PC-9 (cell line): ENCODE measurements at regions not wholly inside any gene's neighbourhood (a gene's known extent, or its start where the extent isn't known, plus 50 kb on each side); places are given as distances from the start of the nearest gene placed in this dataset.

ENCODE experiments used
- BruUV-seq: library from RNA; stranded (reverse); fragments of 400-500 nt; replicated peaks from 2 replicates; lab custom pipeline; 2021; lab: Mats Ljungman, UMichigan
- CTCF ChIA-PET: fragments of 300-600 bp; sonication (Branson Sonifier 250); formaldehyde crosslinking; loops from one replicate; lab custom pipeline; 2022; ENCODE audit warnings: antibody characterized with exemption; lab: Charles Lee
- POLR2A ChIA-PET: fragments of 300-600 bp; sonication (Branson Sonifier 250); formaldehyde crosslinking; loops from one replicate; lab custom pipeline; 2022; ENCODE audit warnings: antibody characterized with exemption; ENCODE audit not compliant: unreplicated experiment; lab: Charles Lee
- DNase-seq, 2 experiments: peaks; one replicate each; pipeline versions ENCODE4 v3.0.0 to v3.0.0-alpha.2; 2015 to 2022; ENCODE audit warnings: mixed read lengths in 1 of 2
- H2AFZ ChIP-seq: fragments of 200-600 bp; sonication (generic); 2 replicates; pipeline ENCODE4 v1.8.1; 2017; ENCODE audit warnings: antibody characterized with exemption
- H3F3A ChIP-seq: fragments of 200-600 bp; sonication (generic); 2 replicates; pipeline ENCODE4 v1.8.1; 2017; ENCODE audit warnings: antibody characterized with exemption, mild to moderate bottlenecking, low read depth; ENCODE audit not compliant: insufficient read depth
- H3K27ac ChIP-seq: fragments of 200-600 bp; sonication (generic); 2 replicates; pipeline ENCODE4 v1.6.1; 2016; ENCODE audit warnings: mixed run types
- H3K27me3 ChIP-seq: fragments of 200-600 bp; sonication (generic); 2 replicates; pipeline ENCODE4 v1.6.1; 2016; ENCODE audit warnings: low read depth, mixed run types; ENCODE audit not compliant: insufficient read depth
- H3K36me3 ChIP-seq: fragments of 200-600 bp; sonication (generic); 2 replicates; pipeline ENCODE4 v1.6.1; 2016; ENCODE audit warnings: low read depth, mixed run types
- H3K4me1 ChIP-seq: fragments of 200-600 bp; sonication (generic); replicated peaks from 2 replicates; pipeline ENCODE4 v1.6.1; 2016; ENCODE audit warnings: mixed run types; ENCODE audit not compliant: insufficient read depth
- H3K4me2 ChIP-seq: fragments of 200-600 bp; sonication (generic); 2 replicates; pipeline ENCODE4 v1.6.1; 2017; ENCODE audit warnings: mixed run types
- H3K4me3 ChIP-seq: fragments of 200-600 bp; sonication (generic); 2 replicates; pipeline ENCODE4 v1.6.1; 2016; ENCODE audit warnings: mixed run types
- H3K79me2 ChIP-seq: fragments of 200-600 bp; sonication (generic); 2 replicates; pipeline ENCODE4 v1.6.1; 2017; ENCODE audit warnings: low read depth, mixed run types
- H3K9me2 ChIP-seq: fragments of 200-600 bp; sonication (generic); 2 replicates; pipeline ENCODE4 v1.8.1; 2017; ENCODE audit warnings: mild to moderate bottlenecking; ENCODE audit not compliant: insufficient read depth
- H3K9me3 ChIP-seq: fragments of 200-600 bp; sonication (generic); 2 replicates; pipeline ENCODE4 v1.8.1; 2016; ENCODE audit warnings: low read depth; ENCODE audit not compliant: insufficient read depth
- H4K20me1 ChIP-seq: fragments of 200-600 bp; sonication (generic); 2 replicates; pipeline ENCODE4 v1.8.1; 2017; ENCODE audit not compliant: insufficient read depth
- EZH2 ChIP-seq: fragments of 200-600 bp; sonication (generic); IDR thresholded peaks from 2 replicates; pipeline ENCODE4 v1.8.0; 2017; ENCODE audit warnings: antibody characterized with exemption, low read depth
- intact Hi-C: fragments of 100-400 bp; cut with micrococcal nuclease; formaldehyde crosslinking; loops from one replicate; pipeline ENCODE4 v1.10.0; 2022; ENCODE audit not compliant: unreplicated experiment
- TF ChIP-seq, protein P1 (sequence below): fragments of 200-600 bp; sonication (generic); conservative IDR thresholded peaks from 2 replicates; pipeline ENCODE4 v1.6.1; 2017; ENCODE audit warnings: mixed run types, antibody characterized with exemption, mild to moderate bottlenecking, moderate library complexity

- Histone ChIP-seq H3K9me2 (no peaks in the 10 kb centered on the region), H3K36me3 (no peaks in the 10 kb centered on the region), H4K20me1 (no peaks in the 10 kb centered on the region), H3K4me2 (no peak overlapping the region), H3K27ac (no peak overlapping the region), H3F3A (no peaks in the 10 kb centered on the region), H3K4me1 (no peaks in the 10 kb centered on the region), H3K79me2 (no peaks in the 10 kb centered on the region), H3K27me3 (no peaks in the 10 kb centered on the region), H3K4me3 (no peak overlapping the region), H3K9me3 (no peaks in the 10 kb centered on the region), H2AFZ (no peak overlapping the region)
- CTCF ChIA-PET: no interaction called here
- no TSS peak for BruUV-seq
- POLR2A ChIA-PET: no interaction called here
- DNase-seq: no peak
- intact Hi-C loops: no loop called here
- TF ChIP-seq, protein P1, sequence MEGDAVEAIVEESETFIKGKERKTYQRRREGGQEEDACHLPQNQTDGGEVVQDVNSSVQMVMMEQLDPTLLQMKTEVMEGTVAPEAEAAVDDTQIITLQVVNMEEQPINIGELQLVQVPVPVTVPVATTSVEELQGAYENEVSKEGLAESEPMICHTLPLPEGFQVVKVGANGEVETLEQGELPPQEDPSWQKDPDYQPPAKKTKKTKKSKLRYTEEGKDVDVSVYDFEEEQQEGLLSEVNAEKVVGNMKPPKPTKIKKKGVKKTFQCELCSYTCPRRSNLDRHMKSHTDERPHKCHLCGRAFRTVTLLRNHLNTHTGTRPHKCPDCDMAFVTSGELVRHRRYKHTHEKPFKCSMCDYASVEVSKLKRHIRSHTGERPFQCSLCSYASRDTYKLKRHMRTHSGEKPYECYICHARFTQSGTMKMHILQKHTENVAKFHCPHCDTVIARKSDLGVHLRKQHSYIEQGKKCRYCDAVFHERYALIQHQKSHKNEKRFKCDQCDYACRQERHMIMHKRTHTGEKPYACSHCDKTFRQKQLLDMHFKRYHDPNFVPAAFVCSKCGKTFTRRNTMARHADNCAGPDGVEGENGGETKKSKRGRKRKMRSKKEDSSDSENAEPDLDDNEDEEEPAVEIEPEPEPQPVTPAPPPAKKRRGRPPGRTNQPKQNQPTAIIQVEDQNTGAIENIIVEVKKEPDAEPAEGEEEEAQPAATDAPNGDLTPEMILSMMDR: no peak
- TF ChIP-seq EZH2: no peak
Measured at GRCh38 chr4:182073278-182073677, 169.9 kb upstream of the TENM3 start.

- H3K4me3 ChIP-seq: no peak overlapping the region
- H3K27ac ChIP-seq: no peak overlapping the region
- H3K9me2 ChIP-seq: no peaks in the 10 kb centered on the region
- H2AFZ ChIP-seq: no peak overlapping the region
- ChIA-PET POLR2A (no interaction called here), CTCF (no interaction called here)
- no peaks in the 10 kb centered on the region for H3F3A ChIP-seq
- H4K20me1 ChIP-seq: no peaks in the 10 kb centered on the region
- no peaks in the 10 kb centered on the region for H3K36me3 ChIP-seq
- H3K79me2 ChIP-seq: no peaks in the 10 kb centered on the region
- no peak for DNase-seq
- no peaks in the 10 kb centered on the region for H3K9me3 ChIP-seq
- H3K4me1 ChIP-seq: no peaks in the 10 kb centered on the region
- H3K27me3 ChIP-seq: no peaks in the 10 kb centered on the region
- TF ChIP-seq, protein P1: no peak
- TF ChIP-seq EZH2: no peak
- H3K4me2 ChIP-seq: no peak overlapping the region
- no TSS peak for BruUV-seq
- intact Hi-C loops: no loop called here
Measured at GRCh38 chr4:182074139-182074538, 169.1 kb upstream of the TENM3 start.

GRCh38 chr4:182074810-182075209, 168.4 kb upstream of the TENM3 start:
- H2AFZ ChIP-seq: no peak overlapping the region
- no peaks in the 10 kb centered on the region for H3K9me3 ChIP-seq
- H3K4me3 ChIP-seq: no peak overlapping the region
- H3K9me2 ChIP-seq: no peaks in the 10 kb centered on the region
- no TSS peak for BruUV-seq
- ChIA-PET POLR2A (no interaction called here), CTCF (no interaction called here)
- no peak overlapping the region for H3K4me2 ChIP-seq
- H3K36me3 ChIP-seq: no peaks in the 10 kb centered on the region
- no peaks in the 10 kb centered on the region for H4K20me1 ChIP-seq
- no peak for DNase-seq
- H3K27me3 ChIP-seq: no peaks in the 10 kb centered on the region
- intact Hi-C loops: no loop called here
- H3F3A ChIP-seq: no peaks in the 10 kb centered on the region
- no peaks in the 10 kb centered on the region for H3K79me2 ChIP-seq
- no peak overlapping the region for H3K27ac ChIP-seq
- H3K4me1 ChIP-seq: no peaks in the 10 kb centered on the region
- TF ChIP-seq EZH2: no peak
- TF ChIP-seq, protein P1: no peak
